SK-N-MC (cell line): ENCODE measurements at regions not wholly inside any gene's neighbourhood (a gene's known extent, or its start where the extent isn't known, plus 50 kb on each side); places are given as distances from the start of the nearest gene placed in this dataset.

Source experiments
- EZH2 ChIP-seq: fragments of 200-600 bp; sonication (generic); IDR thresholded peaks from one replicate; pipeline ENCODE4 v1.6.1; 2017; ENCODE audit warnings: antibody characterized with exemption
- POLR2AphosphoS5 ChIP-seq: IDR thresholded peaks from 2 replicates; pipeline ENCODE4 v1.6.1; 2012; ENCODE audit warnings: mild to moderate bottlenecking, low read depth, low read length, borderline replicate concordance

- TF ChIP-seq EZH2 (no peak), POLR2AphosphoS5 (no peak)
These were observed 418.8 kb upstream of the LUZP2 start for GRCh38 chr11:24078018-24078417.
